Ascending aorta (tissue), 2 donors: ENCODE measurements at regions not wholly inside any gene's neighbourhood (a gene's known extent, or its start where the extent isn't known, plus 50 kb on each side); places are given as distances from the start of the nearest gene placed in this dataset.

Experiments
- DNase-seq, 2 donors: peaks; one replicate each; pipeline ENCODE4 v3.0.0-alpha.2; 2019; ENCODE audit warnings: low spot score in 2 of 2
- H3K27ac ChIP-seq, 2 donors: fragments of 200-600 bp; sonication (generic); one replicate each; pipeline ENCODE4 v1.5.1; 2016 to 2017; ENCODE audit warnings: mild to moderate bottlenecking in 1 of 2
- H3K27me3 ChIP-seq: fragments of 200-600 bp; sonication (generic); one replicate; pipeline ENCODE4 v1.5.1; 2017
- H3K36me3 ChIP-seq, 2 donors: fragments of 200-600 bp; sonication (generic); one replicate each; pipeline ENCODE4 v1.5.1; 2016
- H3K4me1 ChIP-seq, 2 donors: fragments of 200-600 bp; sonication (generic); one replicate each; pipeline ENCODE4 v1.5.1; 2016 to 2017; ENCODE audit warnings: mild to moderate bottlenecking in 1 of 2
- H3K4me3 ChIP-seq, 2 donors: fragments of 200-600 bp; sonication (generic); one replicate each; pipeline ENCODE4 v1.5.1; 2016 to 2017; ENCODE audit warnings: mild to moderate bottlenecking in 1 of 2
- H3K9me3 ChIP-seq, 2 donors: fragments of 200-600 bp; sonication (generic); one replicate each; pipeline ENCODE4 v1.5.1; 2016
- intact Hi-C: fragments of 100-400 bp; cut with DNase I; formaldehyde crosslinking; loops from one replicate; pipeline ENCODE4 v1.15.1; 2023
- TF ChIP-seq, protein P1 (sequence below), 3 experiments: fragments of 200-600 bp in 2 of 3; fragments of 450-650 bp in 1 of 3; sonication (generic) in 2 of 3; IDR thresholded peaks; one replicate each; pipeline ENCODE4 v1.5.1; 2016 to 2019; ENCODE audit warnings: antibody characterized with exemption in 3 of 3, mild to moderate bottlenecking in 1 of 3, moderate library complexity in 1 of 3

DNA sequence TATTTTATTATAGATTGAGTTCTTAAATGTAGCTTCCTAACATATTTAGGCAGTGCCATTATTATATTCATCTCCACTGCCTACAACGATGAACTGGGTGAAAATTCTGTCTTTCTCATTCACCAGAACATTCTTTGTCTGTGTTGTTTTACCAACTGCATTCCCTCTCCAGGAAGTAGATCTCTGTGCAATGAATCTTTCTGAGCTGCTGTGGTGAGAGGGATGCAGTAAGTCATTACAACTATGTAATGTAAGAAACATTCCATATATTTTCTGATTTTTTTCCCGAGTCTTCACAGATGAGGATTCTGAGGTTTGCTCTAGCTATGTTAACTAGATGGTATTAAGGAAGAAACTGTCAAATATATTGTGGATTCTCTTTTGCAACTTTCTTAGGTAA lies 811.9 kb upstream of the PCDH7 start:
- intact Hi-C loops = no loop called here
- DNase-seq = no peak
- no peaks in the 10 kb centered on the region for H3K36me3 ChIP-seq
- no peaks in the 10 kb centered on the region for H3K4me1 ChIP-seq
- no peak overlapping the region for H3K27ac ChIP-seq
- TF ChIP-seq, protein P1, sequence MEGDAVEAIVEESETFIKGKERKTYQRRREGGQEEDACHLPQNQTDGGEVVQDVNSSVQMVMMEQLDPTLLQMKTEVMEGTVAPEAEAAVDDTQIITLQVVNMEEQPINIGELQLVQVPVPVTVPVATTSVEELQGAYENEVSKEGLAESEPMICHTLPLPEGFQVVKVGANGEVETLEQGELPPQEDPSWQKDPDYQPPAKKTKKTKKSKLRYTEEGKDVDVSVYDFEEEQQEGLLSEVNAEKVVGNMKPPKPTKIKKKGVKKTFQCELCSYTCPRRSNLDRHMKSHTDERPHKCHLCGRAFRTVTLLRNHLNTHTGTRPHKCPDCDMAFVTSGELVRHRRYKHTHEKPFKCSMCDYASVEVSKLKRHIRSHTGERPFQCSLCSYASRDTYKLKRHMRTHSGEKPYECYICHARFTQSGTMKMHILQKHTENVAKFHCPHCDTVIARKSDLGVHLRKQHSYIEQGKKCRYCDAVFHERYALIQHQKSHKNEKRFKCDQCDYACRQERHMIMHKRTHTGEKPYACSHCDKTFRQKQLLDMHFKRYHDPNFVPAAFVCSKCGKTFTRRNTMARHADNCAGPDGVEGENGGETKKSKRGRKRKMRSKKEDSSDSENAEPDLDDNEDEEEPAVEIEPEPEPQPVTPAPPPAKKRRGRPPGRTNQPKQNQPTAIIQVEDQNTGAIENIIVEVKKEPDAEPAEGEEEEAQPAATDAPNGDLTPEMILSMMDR (IDR thresholded peaks at IDR 0.05) = no peak
- no peaks in the 10 kb centered on the region for H3K27me3 ChIP-seq
- no peak overlapping the region for H3K4me3 ChIP-seq
- no peaks in the 10 kb centered on the region for H3K9me3 ChIP-seq

DNA sequence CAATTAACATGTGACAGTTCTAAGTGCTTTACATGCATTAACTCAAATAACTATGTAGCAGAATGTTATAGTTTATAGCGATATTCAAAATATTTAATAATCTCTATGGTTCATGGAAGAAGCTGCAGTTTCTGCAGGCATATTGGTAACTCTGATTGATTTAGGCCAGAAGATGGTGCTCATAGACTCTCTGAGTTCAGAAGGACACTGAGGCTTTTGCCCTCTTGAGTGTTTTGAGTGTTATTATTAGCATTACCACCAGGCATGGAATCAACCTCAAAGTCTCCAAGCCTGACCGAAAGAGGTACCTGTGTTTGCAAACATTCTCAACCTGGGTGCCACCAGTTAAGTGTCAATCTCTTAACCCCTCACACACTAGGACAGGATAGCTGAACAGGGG lies 792.3 kb upstream of the PCDH7 start:
- Histone ChIP-seq H3K4me1 (no peaks in the 10 kb centered on the region), H3K27ac (no peak overlapping the region), H3K4me3 (no peak overlapping the region), H3K9me3 (no peaks in the 10 kb centered on the region), H3K36me3 (no peaks in the 10 kb centered on the region), H3K27me3 (no peaks in the 10 kb centered on the region)
- DNase-seq = no peak
- intact Hi-C loops = no loop called here
- TF ChIP-seq, protein P1 (IDR thresholded peaks at IDR 0.05) = no peak

DNA sequence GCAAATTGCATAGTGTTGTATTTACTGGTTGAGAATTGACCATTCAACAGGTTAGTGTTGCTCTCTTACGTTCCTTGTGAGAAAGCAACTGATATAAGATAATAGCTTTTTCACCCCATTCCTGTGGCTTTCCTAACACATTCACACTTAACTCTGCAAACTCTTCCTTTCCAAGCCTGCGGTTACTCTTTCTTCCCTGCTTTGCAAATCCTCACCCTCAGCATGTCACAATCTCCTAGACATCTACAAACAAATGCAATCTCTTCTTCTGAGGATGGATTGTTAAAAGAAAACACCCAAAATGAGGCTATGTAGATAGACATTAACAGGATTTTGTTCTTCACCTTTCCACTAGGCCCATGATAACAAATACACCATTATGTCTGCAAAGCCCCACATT lies 771.7 kb upstream of the PCDH7 start:
- intact Hi-C loops = no loop called here
- H3K4me1 ChIP-seq = no peaks in the 10 kb centered on the region
- no peak overlapping the region for H3K27ac ChIP-seq
- no peaks in the 10 kb centered on the region for H3K36me3 ChIP-seq
- TF ChIP-seq, protein P1 (IDR thresholded peaks at IDR 0.05) = no peak
- H3K4me3 ChIP-seq = no peak overlapping the region
- no peaks in the 10 kb centered on the region for H3K27me3 ChIP-seq
- H3K9me3 ChIP-seq = no peaks in the 10 kb centered on the region
- no peak for DNase-seq

DNA sequence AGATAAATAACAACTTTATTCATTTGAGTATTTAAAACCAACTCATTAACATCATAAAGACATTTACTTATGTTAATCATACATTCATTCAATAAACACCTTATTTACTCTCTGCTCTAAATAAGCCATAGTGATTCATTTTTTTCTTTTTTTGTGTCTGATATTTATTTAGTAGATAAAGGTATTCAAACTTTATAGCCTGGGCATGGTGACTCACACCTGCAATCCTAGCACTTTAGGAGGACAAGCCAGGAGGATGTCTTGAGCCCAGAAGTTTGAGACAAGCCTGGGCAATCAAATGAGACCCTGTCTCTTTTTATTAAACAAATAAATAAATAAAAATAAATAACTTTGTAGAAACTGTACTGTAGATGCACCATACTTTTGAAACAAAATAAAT lies 771.3 kb upstream of the PCDH7 start:
- Histone ChIP-seq H3K27me3 (no peaks in the 10 kb centered on the region), H3K36me3 (no peaks in the 10 kb centered on the region), H3K27ac (no peak overlapping the region), H3K9me3 (no peaks in the 10 kb centered on the region), H3K4me3 (no peak overlapping the region), H3K4me1 (no peaks in the 10 kb centered on the region)
- intact Hi-C loops = no loop called here
- TF ChIP-seq, protein P1 (IDR thresholded peaks at IDR 0.05) = no peak
- DNase-seq = no peak

DNA sequence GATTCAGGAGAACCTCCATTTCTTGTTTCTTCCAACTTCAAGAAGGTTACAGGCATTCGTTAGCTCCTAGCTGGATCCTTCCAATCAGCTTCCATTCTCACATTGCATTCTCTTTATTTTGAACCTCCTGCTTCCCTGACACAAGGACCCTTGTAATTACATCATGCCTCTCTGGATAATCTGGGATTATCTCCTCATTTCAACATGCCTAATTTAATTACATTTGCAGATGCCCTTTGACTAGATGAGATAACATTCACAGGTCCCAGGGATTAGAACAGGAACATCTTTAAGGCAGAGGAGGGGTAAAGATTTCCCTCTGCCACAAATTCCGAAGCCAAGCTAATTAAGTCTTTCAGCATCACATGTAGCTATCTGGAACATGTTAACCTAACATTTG lies 753.8 kb upstream of the PCDH7 start:
- intact Hi-C loops = no loop called here
- TF ChIP-seq, protein P1 (IDR thresholded peaks at IDR 0.05) = no peak
- H3K4me3 ChIP-seq = no peak overlapping the region

DNA sequence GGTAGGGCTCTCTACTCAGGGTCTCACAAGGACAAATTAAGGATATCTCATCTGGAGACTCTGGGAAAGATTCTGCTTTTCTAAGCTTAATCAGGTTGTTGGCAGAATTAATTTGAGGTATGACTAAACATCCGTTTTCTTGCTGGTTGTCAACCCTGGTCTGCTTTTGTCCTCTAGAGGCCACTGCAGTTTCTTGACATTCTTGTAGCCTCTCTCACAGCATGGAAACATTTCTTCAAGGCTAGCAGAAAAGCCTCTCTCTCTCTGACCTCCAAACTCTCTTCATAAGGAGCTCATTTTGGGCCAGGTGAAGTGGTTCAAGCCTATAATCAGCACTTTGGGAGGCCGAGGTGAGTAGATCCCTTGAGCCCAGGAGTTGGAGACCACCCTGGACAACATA lies 749.5 kb upstream of the PCDH7 start:
- Histone ChIP-seq H3K9me3 (no peaks in the 10 kb centered on the region), H3K27ac (no peak overlapping the region), H3K4me3 (no peak overlapping the region), H3K4me1 (no peaks in the 10 kb centered on the region), H3K36me3 (no peaks in the 10 kb centered on the region), H3K27me3 (no peaks in the 10 kb centered on the region)
- TF ChIP-seq, protein P1 (IDR thresholded peaks at IDR 0.05) = peak in 1 of 3 experiments; percentile 32
- intact Hi-C loops = no loop called here
- DNase-seq = no peak

More for the DNA sequence above, 753.8 kb upstream of the PCDH7 start:
- Histone ChIP-seq H3K27ac (no peak overlapping the region), H3K27me3 (no peaks in the 10 kb centered on the region), H3K36me3 (no peaks in the 10 kb centered on the region), H3K4me1 (no peaks in the 10 kb centered on the region), H3K9me3 (no peaks in the 10 kb centered on the region)
- DNase-seq = no peak
